ENCODE measurements at regions not wholly inside any gene's neighbourhood (a gene's known extent, or its start where the extent isn't known, plus 50 kb on each side); places are given as distances from the start of the nearest gene placed in this dataset.

DNA sequence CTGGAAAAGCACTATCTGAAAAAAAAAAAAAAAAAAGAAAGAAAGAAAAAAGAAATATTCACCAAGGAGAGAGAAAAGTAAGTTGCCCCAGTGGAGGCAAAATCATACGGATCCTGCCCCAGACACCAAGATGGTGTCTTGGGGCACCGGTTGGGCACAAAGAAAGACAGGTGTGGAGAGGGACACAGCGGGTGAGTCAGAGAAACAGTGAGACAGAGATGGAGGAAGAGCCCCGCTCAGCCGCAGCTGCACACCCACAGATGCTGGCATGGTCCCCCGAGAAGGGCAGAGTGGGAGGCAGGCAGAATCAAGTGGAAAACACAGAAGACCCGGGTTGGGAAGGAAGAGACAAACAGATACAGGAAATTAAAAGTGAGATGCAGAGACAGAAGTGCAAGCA lies 129.7 kb upstream of the SMAD3 start:
- Histone ChIP-seq H3K9me3 (ENCODE audit: control insufficient read depth, low read length) (no peaks in the 10 kb centered on the region), H3K9ac (ENCODE audit: low read length) (no peak overlapping the region), H3K36me3 (ENCODE audit: control insufficient read depth, insufficient read depth, low read length) (no peaks in the 10 kb centered on the region), H3K27me3 (ENCODE audit: control insufficient read depth, insufficient read depth, low read length) (no peaks in the 10 kb centered on the region), H3K4me1 (ENCODE audit: control insufficient read depth, insufficient read depth, low read length) (peaks cover 24% of the 10 kb centered on the region), H3K4me3 (ENCODE audit: low read length) (no peak overlapping the region)

DNA sequence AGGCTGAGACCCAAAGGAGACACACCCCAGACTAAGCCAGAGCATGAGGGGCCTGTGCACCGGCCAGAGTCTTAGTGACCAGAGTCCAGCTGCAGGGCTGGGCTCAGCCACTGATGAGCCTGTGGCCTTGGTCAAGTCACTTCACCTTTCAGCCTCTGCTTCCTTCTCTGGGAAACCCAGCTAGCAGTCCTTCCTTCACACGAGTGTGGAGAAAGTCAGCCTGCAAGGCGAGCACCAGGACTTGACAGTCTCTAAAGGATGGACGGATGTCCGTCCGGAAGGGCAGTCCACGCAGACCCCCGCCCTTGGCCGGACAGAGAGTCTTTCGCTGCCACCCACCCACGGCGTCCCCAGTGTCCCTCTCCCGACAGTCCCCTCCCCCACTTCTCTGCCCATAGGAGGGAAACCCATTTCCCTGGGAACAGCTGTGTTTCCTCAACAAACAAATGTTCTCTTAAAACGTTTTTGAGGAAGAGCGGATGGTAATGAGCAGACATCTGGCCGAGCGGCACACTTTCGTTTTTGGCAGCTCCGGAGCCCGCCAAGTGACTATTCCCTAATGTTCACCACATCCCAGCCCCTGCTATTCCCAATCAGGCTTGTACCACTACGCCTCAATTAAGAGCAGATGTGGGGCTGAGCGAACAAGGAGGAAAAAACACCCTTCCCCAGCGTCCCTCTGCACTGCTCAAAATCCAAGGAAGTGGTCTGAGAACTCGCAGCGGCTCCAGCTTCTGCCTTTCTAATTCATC lies 129.1 kb upstream of the SMAD3 start:
- Histone ChIP-seq H3K36me3 (ENCODE audit: control insufficient read depth, insufficient read depth, low read length) (no peaks in the 10 kb centered on the region), H3K9me3 (ENCODE audit: control insufficient read depth, low read length) (no peaks in the 10 kb centered on the region), H3K9ac (ENCODE audit: low read length) (no peak overlapping the region), H3K4me3 (ENCODE audit: low read length) (no peak overlapping the region), H3K27me3 (ENCODE audit: control insufficient read depth, insufficient read depth, low read length) (no peaks in the 10 kb centered on the region), H3K4me1 (ENCODE audit: control insufficient read depth, insufficient read depth, low read length) (peaks cover 19% of the 10 kb centered on the region)

DNA sequence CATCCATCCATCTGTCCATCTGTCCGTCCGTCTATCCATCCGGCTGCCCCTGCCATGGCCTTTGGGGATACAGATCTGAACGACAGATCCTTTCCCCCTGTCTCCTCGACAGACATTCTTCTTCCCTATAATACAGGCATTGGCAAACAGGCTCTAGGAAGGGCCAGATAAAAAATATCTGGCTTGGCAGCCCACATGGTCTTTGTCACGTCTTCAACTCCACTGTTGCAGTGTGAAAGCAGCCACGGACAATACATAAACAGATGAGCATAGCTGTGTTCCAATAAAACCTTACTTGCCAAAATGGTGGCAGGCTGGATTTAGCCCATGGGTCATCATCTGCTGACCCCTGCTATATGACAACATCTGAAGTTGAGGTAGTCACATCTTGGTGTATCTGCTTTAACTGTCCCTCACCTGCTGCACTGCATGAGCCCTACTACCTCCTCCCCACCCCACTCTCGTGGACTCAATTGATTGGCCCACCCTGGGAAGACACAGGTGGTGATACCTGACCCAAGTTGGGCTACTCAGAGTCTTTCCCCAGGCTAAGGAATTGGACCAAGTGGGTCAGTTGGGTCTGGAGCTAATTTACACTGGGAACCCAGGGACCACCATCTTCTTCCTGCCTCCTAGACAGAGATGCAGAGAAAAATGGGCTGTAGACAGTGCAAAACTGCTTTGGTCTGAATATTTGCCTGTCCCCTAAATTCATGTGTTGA lies 128.4 kb upstream of the SMAD3 start:
- Histone ChIP-seq H3K36me3 (ENCODE audit: control insufficient read depth, insufficient read depth, low read length) (no peaks in the 10 kb centered on the region), H3K9ac (ENCODE audit: low read length) (no peak overlapping the region), H3K9me3 (ENCODE audit: control insufficient read depth, low read length) (no peaks in the 10 kb centered on the region), H3K4me3 (ENCODE audit: low read length) (no peak overlapping the region), H3K27me3 (ENCODE audit: control insufficient read depth, insufficient read depth, low read length) (no peaks in the 10 kb centered on the region), H3K4me1 (ENCODE audit: control insufficient read depth, insufficient read depth, low read length) (peaks cover 11% of the 10 kb centered on the region)

DNA sequence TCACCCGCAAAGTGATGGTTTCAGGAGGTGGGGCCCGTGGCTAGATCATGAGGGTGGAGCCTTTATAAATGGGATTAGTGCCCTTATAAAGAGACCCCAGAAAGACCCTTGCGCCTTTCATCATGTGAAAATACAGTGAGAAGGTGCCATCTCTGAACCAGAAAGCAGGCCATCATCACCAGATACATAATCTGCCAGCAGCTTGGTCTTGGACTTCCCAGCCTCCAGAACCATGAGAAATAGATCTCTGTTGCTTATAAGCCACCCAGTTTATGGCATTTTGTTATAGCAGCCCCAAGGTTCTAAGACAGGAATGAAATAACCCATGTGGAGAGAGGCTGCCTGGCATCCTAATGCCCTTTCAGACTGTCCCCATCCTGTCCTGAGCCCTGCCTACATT lies 127.8 kb upstream of the SMAD3 start:
- Histone ChIP-seq H3K9me3 (ENCODE audit: control insufficient read depth, low read length) (no peaks in the 10 kb centered on the region), H3K9ac (ENCODE audit: low read length) (no peak overlapping the region), H3K27me3 (ENCODE audit: control insufficient read depth, insufficient read depth, low read length) (no peaks in the 10 kb centered on the region), H3K36me3 (ENCODE audit: control insufficient read depth, insufficient read depth, low read length) (no peaks in the 10 kb centered on the region), H3K4me1 (ENCODE audit: control insufficient read depth, insufficient read depth, low read length) (peaks cover 6% of the 10 kb centered on the region), H3K4me3 (ENCODE audit: low read length) (no peak overlapping the region)

DNA sequence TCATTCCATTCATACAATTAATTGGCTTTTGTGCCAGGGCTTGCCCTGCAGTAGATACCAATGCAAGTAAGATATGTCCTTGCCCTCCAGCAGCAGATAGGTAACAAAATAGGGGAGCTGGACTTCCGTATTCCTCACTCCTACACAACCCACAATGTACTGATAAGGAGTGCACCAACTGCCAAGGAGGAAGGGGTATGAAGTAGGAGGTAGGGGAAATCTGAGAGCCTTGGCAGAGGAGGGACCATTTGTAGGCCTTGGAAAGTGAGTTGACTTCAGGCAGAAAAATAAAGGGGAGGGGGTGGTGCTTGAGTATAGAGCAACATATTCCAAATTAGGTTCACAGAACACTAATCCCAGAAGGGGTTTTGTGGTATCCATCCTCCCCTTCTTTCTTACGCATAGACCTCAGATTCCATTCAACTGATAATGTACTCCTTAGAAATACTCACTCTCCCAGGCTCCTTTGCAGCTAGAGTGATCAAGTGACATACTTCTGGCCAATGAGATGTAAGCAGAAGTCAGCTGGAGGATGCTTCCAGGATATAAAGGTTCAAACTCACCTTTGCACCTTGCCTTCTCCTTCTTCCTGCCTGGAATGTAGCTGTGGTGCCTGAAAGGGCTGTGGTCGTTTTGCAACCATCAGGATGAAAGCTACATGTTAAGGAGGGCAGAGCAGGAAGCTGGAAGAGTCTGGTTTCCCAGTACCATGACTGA lies 127.1 kb upstream of the SMAD3 start:
- no peaks in the 10 kb centered on the region for H3K36me3 ChIP-seq (ENCODE audit: control insufficient read depth, insufficient read depth, low read length)
- no peak overlapping the region for H3K4me3 ChIP-seq (ENCODE audit: low read length)
- no peak overlapping the region for H3K9ac ChIP-seq (ENCODE audit: low read length)
- H3K27me3 ChIP-seq (ENCODE audit: control insufficient read depth, insufficient read depth, low read length) = no peaks in the 10 kb centered on the region
- H3K4me1 ChIP-seq (ENCODE audit: control insufficient read depth, insufficient read depth, low read length) = no peaks in the 10 kb centered on the region
- H3K9me3 ChIP-seq (ENCODE audit: control insufficient read depth, low read length) = no peaks in the 10 kb centered on the region

DNA sequence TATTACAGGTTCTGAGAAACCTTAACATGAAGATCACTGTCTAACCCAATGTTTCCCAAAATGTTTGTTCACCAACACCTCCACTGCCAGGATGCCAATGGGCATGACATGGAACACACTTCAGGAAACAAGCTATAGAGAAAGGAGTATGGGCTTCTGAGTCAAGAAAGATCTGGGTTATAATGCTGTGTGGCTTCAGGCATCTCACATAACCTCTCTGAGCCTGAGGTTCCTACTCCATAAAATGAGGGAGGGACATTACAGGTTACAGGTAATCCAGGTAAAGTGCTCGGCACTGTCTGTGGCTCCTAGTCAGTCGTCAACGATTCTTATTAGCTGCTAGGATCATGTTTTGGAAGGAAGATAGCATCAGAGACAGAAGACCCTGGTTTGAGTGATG lies 126.4 kb upstream of the SMAD3 start:
- no peaks in the 10 kb centered on the region for H3K36me3 ChIP-seq (ENCODE audit: control insufficient read depth, insufficient read depth, low read length)
- H3K4me3 ChIP-seq (ENCODE audit: low read length) = no peak overlapping the region
- no peak overlapping the region for H3K9ac ChIP-seq (ENCODE audit: low read length)
- H3K9me3 ChIP-seq (ENCODE audit: control insufficient read depth, low read length) = no peaks in the 10 kb centered on the region
- H3K4me1 ChIP-seq (ENCODE audit: control insufficient read depth, insufficient read depth, low read length) = no peaks in the 10 kb centered on the region
- H3K27me3 ChIP-seq (ENCODE audit: control insufficient read depth, insufficient read depth, low read length) = no peaks in the 10 kb centered on the region

DNA sequence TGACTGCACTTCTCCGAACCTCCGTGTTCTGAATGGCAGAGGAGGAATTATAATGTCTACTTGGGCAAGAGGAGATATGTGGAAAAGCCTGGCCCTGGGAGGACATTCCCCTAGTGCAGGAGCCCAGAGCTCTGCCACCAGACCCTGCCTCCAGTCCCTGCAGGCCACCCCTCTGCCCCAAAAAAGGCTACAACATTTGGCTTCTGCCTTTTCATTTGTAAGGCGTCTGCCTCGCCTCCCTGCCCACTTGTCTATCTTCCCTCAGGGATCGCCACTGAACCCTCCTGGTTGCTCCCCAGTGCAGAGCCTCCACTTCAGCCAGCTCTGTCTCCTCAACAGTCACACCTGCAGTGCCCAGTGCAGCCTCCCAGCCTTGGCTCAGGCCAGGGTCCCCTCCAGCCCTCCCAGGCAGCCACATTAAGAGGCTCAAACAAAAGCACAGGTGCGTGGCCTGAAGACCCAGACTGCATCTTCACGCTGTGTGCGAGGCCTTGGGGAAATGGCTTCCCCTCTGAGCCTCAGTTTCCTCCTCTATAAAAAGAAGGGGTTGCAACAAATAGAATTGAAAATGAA lies 125.9 kb upstream of the SMAD3 start:
- Histone ChIP-seq H3K9ac (ENCODE audit: low read length) (no peak overlapping the region), H3K4me3 (ENCODE audit: low read length) (no peak overlapping the region), H3K36me3 (ENCODE audit: control insufficient read depth, insufficient read depth, low read length) (no peaks in the 10 kb centered on the region), H3K4me1 (ENCODE audit: control insufficient read depth, insufficient read depth, low read length) (no peaks in the 10 kb centered on the region), H3K27me3 (ENCODE audit: control insufficient read depth, insufficient read depth, low read length) (no peaks in the 10 kb centered on the region), H3K9me3 (ENCODE audit: control insufficient read depth, low read length) (no peaks in the 10 kb centered on the region)

DNA sequence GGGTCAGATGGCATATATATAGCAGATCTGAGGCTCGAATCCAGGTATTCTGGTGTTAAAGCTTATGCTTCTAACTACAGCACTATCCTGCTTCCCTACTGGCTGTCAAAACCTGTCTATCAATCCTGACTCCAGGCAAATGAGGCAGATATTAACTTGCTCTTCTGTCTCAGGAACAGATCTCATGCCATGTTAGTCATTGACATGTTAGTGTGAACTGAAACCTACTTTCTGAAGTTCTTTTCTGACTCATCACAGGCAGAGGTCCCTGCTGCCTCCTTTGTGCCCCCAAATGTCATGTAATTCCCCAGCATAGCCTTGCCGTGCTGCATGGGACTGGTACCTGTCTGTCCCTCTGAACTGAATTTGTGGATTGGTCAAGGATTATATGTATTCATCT lies 125.0 kb upstream of the SMAD3 start:
- Histone ChIP-seq H3K9ac (ENCODE audit: low read length) (no peak overlapping the region), H3K4me1 (ENCODE audit: control insufficient read depth, insufficient read depth, low read length) (no peaks in the 10 kb centered on the region), H3K9me3 (ENCODE audit: control insufficient read depth, low read length) (no peaks in the 10 kb centered on the region), H3K36me3 (ENCODE audit: control insufficient read depth, insufficient read depth, low read length) (no peaks in the 10 kb centered on the region), H3K27me3 (ENCODE audit: control insufficient read depth, insufficient read depth, low read length) (no peaks in the 10 kb centered on the region), H3K4me3 (ENCODE audit: low read length) (no peak overlapping the region)

DNA sequence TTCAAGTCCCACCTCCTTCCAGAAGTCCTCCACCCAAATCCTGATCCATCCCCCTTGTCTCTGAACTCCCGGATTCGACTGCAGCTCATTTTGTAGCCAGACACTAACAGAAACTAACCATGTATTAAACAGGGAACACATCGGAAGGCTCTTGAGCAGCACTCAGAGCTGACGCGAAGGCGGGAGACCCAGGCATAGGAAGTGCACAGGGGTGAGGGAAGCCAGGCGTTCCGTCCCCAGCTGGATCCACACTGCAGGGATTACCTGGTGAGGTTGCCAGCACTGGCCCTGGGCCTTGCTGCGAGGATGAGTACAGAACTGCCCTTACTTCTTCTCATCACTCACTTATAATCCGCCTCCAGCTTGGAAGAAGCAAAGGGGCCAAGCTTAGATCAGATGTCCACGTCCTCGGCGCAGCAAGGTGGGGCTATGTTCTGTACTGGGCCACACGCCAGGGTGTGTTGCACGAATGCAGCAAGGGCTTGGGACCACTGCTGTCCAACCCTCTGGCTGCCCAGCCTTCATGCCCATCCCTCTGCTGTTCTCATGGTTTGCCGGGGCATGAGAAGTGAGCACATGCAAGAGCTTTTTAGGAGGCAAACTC lies 124.2 kb upstream of the SMAD3 start:
- Histone ChIP-seq H3K36me3 (ENCODE audit: control insufficient read depth, insufficient read depth, low read length) (no peaks in the 10 kb centered on the region), H3K9ac (ENCODE audit: low read length) (no peak overlapping the region), H3K4me3 (ENCODE audit: low read length) (no peak overlapping the region), H3K4me1 (ENCODE audit: control insufficient read depth, insufficient read depth, low read length) (no peaks in the 10 kb centered on the region), H3K27me3 (ENCODE audit: control insufficient read depth, insufficient read depth, low read length) (no peaks in the 10 kb centered on the region), H3K9me3 (ENCODE audit: control insufficient read depth, low read length) (no peaks in the 10 kb centered on the region)

DNA sequence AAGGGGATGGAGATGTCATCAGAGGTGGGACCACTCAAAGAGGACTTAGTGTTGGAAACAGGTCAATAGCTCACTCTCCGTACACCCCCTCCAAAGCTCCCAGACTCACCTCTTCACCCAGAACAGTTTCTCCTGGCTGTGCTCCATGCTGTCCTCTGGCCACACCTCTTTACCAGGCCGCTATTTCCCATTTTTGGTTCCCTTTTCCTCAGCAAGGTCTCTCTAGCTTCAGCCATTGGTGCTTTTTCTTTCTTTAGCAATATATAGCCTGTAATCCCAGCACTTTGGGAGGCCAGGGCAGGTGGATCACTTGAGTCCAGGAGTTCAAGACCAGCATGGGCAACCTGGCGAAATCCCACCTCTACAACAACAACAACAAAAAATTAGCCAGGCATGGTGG lies 123.6 kb upstream of the SMAD3 start:
- H3K9me3 ChIP-seq (ENCODE audit: control insufficient read depth, low read length) = no peaks in the 10 kb centered on the region

DNA sequence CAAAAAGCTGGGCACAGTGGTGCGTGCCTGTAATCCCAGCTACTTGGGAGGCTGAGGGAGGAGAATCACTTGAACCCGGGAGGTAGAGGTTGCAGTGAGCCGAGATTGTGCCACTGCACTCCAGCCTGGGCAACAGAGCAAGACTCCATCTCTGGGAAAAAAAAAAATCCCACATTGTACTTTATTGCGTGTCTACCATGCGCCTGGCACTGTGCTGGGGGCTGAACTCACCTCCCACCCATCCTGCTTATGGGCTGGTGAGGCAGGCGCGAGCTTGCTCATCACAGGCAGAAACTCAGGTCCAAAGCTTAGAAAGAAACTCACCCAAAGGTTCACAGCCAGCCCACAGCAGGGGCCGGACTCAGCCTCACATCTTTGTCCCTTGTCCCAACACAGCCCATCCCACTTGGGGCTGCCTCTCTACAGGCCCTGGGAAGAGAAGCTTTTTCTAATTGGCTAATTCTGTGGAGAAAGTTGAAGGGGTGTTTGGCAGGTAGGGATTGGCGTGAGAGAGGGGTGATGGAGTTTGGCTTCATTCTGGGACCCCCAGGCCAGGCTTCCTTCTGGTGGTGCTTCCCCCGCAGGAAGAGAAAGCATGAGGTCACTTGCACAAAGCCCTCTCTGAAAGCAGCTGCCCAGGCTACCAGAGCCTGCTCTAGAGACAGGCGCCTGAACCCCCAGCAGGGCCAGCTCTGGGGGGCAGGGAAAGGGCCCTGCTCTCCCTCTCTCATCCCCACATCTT lies 122.6 kb upstream of the SMAD3 start:
- Histone ChIP-seq H3K27me3 (ENCODE audit: control insufficient read depth, insufficient read depth, low read length) (no peaks in the 10 kb centered on the region), H3K36me3 (ENCODE audit: control insufficient read depth, insufficient read depth, low read length) (no peaks in the 10 kb centered on the region), H3K9me3 (ENCODE audit: control insufficient read depth, low read length) (no peaks in the 10 kb centered on the region), H3K9ac (ENCODE audit: low read length) (no peak overlapping the region), H3K4me1 (ENCODE audit: control insufficient read depth, insufficient read depth, low read length) (no peaks in the 10 kb centered on the region), H3K4me3 (ENCODE audit: low read length) (no peak overlapping the region)

More for the DNA sequence above, 123.6 kb upstream of the SMAD3 start:
- H3K27me3 ChIP-seq (ENCODE audit: control insufficient read depth, insufficient read depth, low read length) = no peaks in the 10 kb centered on the region
- no peak overlapping the region for H3K4me3 ChIP-seq (ENCODE audit: low read length)
- H3K4me1 ChIP-seq (ENCODE audit: control insufficient read depth, insufficient read depth, low read length) = no peaks in the 10 kb centered on the region
- H3K36me3 ChIP-seq (ENCODE audit: control insufficient read depth, insufficient read depth, low read length) = no peaks in the 10 kb centered on the region
- H3K9ac ChIP-seq (ENCODE audit: low read length) = no peak overlapping the region

Data from mucosa of stomach (tissue), 1 donor.